Spleen (tissue), 11 donors: ENCODE measurements at regions not wholly inside any gene's neighbourhood (a gene's known extent, or its start where the extent isn't known, plus 50 kb on each side); places are given as distances from the start of the nearest gene placed in this dataset.

ENCODE experiments used
- DNase-seq: peaks from one replicate; pipeline ENCODE4 v3.0.0-alpha.2; 2020
- H3K27ac ChIP-seq, 8 donors: fragments of 200-600 bp; sonication (generic) in 7 of 8; 1 replicate in 4 of 8; 2 replicates in 4 of 8; pipeline versions ENCODE4 v1.5.0 to v1.8.0; 2016 to 2021; ENCODE audit warnings: inconsistent platforms in 4 of 8, mild to moderate bottlenecking in 4 of 8, moderate library complexity in 1 of 8
- H3K27me3 ChIP-seq, 7 donors: fragments of 200-600 bp; sonication (generic) in 6 of 7; replicated peaks in 1 of 7; 1 replicate in 4 of 7; 2 replicates in 3 of 7; pipeline versions ENCODE4 v1.5.0 to v1.8.0; 2016 to 2021; ENCODE audit warnings: inconsistent platforms in 3 of 7, mild to moderate bottlenecking in 1 of 7
- H3K36me3 ChIP-seq, 6 donors: fragments of 200-600 bp; sonication (generic) in 5 of 6; 1 replicate in 4 of 6; 2 replicates in 2 of 6; pipeline versions ENCODE4 v1.5.0 to v1.8.0; 2016 to 2021; ENCODE audit warnings: inconsistent platforms in 2 of 6
- H3K4me1 ChIP-seq, 6 donors: fragments of 200-600 bp; sonication (generic) in 5 of 6; 1 replicate in 3 of 6; 2 replicates in 3 of 6; pipeline versions ENCODE4 v1.5.0 to v1.8.0; 2016 to 2021; ENCODE audit warnings: inconsistent platforms in 3 of 6
- H3K4me3 ChIP-seq, 8 donors: fragments of 200-600 bp; sonication (generic) in 7 of 8; 1 replicate in 4 of 8; 2 replicates in 4 of 8; pipeline versions ENCODE4 v1.5.0 to v1.8.0; 2016 to 2021; ENCODE audit warnings: inconsistent platforms in 4 of 8, mild to moderate bottlenecking in 4 of 8, moderate library complexity in 2 of 8
- H3K9me3 ChIP-seq, 8 donors: fragments of 200-600 bp; sonication (generic) in 7 of 8; 1 replicate in 4 of 8; 2 replicates in 4 of 8; pipeline versions ENCODE4 v1.5.0 to v1.8.0; 2016 to 2021; ENCODE audit warnings: inconsistent platforms in 4 of 8
- POLR2A ChIP-seq, 3 donors: fragments of 450-650 bp; IDR thresholded peaks; one replicate each; pipeline ENCODE4 v1.5.1; 2017; ENCODE audit warnings: antibody characterized with exemption in 3 of 3, mild to moderate bottlenecking in 1 of 3
- POLR2AphosphoS5 ChIP-seq, 3 donors: sonication (generic); formaldehyde crosslinking; IDR thresholded peaks; one replicate each; pipeline ENCODE4 v1.5.1; 2017; ENCODE audit warnings: antibody characterized with exemption in 3 of 3
- WGBS, 5 donors: extraction: QIAGEN DNeasy Blood & Tissue Kit in 3 of 5; methylation state at CpG; one replicate each; pipeline versions ENCODE4 v1.1.5 to v1.1.7; 2013 to 2018; 5-methylcytosine and 5-hydroxymethylcytosine counted together
- intact Hi-C: fragments of 100-400 bp; cut with DNase I; formaldehyde crosslinking; loops from one replicate; pipeline ENCODE4 v1.15.0; 2023; ENCODE audit warnings: low total_unique reads
- TF ChIP-seq, protein P1 (sequence below), 11 experiments: fragments of 200-600 bp in 7 of 11; fragments of 450-650 bp in 4 of 11; sonication (generic) in 4 of 11; IDR thresholded peaks in 8 of 11; conservative IDR thresholded peaks in 3 of 11; 1 replicate in 7 of 11; 2 replicates in 4 of 11; pipeline versions ENCODE4 v1.4.0 to v1.8.0; 2016 to 2021; ENCODE audit warnings: antibody characterized with exemption in 11 of 11, inconsistent platforms in 4 of 11, mild to moderate bottlenecking in 1 of 11
- donor health status: healthy with polysubstance abuse.
- donor health status: DM: no; HTN: no; CAD: no; lungs with moderate emphysema.
- donor health status: DM: no; HTN: no; CAD: no.
- donor health status: Bipolar disorder and iron deficiency.
- donor health status: healthy.
- donor health status: DM: no; HTN: no; CAD: no.
- donor health status: DM: yes; HTN: yes; CAD: no.

DNA sequence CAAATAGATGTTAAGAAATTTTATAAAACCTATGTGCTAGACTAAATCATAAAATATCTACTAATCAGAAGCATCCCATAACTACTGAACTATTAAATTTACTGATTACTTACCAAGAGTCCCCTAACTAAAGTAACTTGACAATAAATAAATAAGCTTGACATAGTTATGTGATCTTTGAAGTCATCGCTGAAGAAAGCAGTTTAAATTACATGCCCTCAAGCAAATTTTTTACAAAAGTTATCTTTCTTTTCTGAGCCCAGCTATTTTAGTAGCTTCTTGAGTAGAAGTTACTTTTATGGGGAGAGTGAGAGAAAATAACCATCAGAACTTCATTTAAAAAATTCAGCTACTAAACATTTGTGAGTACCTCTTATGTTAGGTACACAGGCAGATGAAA is 150.9 kb upstream of the FAM241A start:
- Histone ChIP-seq H3K27ac (no peak overlapping the region), H3K9me3 (no peaks in the 10 kb centered on the region), H3K27me3 (no peaks in the 10 kb centered on the region), H3K36me3 (no peaks in the 10 kb centered on the region), H3K4me1 (peaks cover 0 to 13% (median 0%) of the 10 kb centered on the region in 6 donors), H3K4me3 (no peak overlapping the region)
- 85 to 93% (median 88%) methylated on average over 1 of the region's 1 CpG for WGBS, 5 donors
- intact Hi-C loops = no loop called here
- TF ChIP-seq, protein P1, sequence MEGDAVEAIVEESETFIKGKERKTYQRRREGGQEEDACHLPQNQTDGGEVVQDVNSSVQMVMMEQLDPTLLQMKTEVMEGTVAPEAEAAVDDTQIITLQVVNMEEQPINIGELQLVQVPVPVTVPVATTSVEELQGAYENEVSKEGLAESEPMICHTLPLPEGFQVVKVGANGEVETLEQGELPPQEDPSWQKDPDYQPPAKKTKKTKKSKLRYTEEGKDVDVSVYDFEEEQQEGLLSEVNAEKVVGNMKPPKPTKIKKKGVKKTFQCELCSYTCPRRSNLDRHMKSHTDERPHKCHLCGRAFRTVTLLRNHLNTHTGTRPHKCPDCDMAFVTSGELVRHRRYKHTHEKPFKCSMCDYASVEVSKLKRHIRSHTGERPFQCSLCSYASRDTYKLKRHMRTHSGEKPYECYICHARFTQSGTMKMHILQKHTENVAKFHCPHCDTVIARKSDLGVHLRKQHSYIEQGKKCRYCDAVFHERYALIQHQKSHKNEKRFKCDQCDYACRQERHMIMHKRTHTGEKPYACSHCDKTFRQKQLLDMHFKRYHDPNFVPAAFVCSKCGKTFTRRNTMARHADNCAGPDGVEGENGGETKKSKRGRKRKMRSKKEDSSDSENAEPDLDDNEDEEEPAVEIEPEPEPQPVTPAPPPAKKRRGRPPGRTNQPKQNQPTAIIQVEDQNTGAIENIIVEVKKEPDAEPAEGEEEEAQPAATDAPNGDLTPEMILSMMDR (IDR thresholded peaks at IDR 0.05 in 8 of 11, conservative IDR thresholded peaks at IDR 0.05 in 3 of 11) = no peak
- no peak for DNase-seq

DNA sequence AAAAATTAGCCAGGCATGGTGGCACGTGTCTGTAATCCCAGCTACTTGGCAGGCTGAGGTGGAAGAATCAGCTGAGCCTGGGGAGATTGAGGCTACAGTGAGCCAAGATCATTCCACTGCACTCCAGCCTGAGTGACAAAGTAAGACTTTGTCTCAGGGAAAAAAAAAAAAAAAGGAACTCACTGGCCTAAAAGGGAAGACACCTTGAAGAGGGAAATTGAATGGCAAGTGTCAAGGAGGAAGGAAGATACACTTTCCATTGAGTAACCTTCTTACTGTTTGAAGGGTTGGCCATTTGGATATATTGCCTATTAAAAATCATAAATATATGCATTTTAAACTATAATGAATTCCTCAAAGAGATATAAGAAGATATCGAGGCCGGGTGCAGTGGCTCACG is 147.5 kb upstream of the FAM241A start:
- no peak for DNase-seq
- Histone ChIP-seq H3K4me3 (no peak overlapping the region), H3K27me3 (no peaks in the 10 kb centered on the region), H3K9me3 (no peaks in the 10 kb centered on the region), H3K4me1 (no peaks in the 10 kb centered on the region), H3K27ac (no peak overlapping the region), H3K36me3 (no peaks in the 10 kb centered on the region)
- 87 to 95% (median 91%) methylated on average over 4 of the region's 4 CpGs for WGBS, 5 donors
- intact Hi-C loops = no loop called here
- TF ChIP-seq POLR2A (IDR thresholded peaks at IDR 0.05) = no peak
- no peak for TF ChIP-seq POLR2AphosphoS5 (IDR thresholded peaks at IDR 0.05)
- TF ChIP-seq, protein P1 (IDR thresholded peaks at IDR 0.05 in 8 of 11, conservative IDR thresholded peaks at IDR 0.05 in 3 of 11) = no peak

DNA sequence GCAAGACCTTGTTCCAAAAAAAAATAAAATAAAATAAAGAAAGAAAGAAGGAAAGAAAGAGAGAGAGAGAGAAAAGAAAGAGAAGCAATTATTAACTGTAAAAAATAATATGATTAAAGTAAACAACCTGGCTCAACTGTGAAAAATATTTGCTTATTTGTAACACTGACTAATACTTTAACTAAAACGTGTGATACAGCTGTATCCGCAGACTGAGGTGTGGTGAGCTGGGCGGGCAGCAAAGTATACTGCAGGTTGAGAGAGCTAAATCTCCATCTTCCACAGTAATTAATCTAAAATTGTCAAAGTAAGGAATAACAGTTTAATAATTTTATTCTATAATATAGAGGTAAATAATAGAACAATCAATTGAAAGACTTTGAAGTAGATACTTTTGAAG is 145.5 kb upstream of the FAM241A start:
- intact Hi-C loops = no loop called here
- Histone ChIP-seq H3K27ac (no peak overlapping the region), H3K4me1 (no peaks in the 10 kb centered on the region), H3K27me3 (no peaks in the 10 kb centered on the region), H3K4me3 (no peak overlapping the region), H3K36me3 (no peaks in the 10 kb centered on the region), H3K9me3 (no peaks in the 10 kb centered on the region)
- 82 to 92% (median 90%) methylated on average over 3 of the region's 3 CpGs for WGBS, 5 donors
- TF ChIP-seq, protein P1 (IDR thresholded peaks at IDR 0.05 in 8 of 11, conservative IDR thresholded peaks at IDR 0.05 in 3 of 11) = no peak
- TF ChIP-seq POLR2A (IDR thresholded peaks at IDR 0.05) = no peak
- no peak for TF ChIP-seq POLR2AphosphoS5 (IDR thresholded peaks at IDR 0.05)
- DNase-seq = no peak

GRCh38 chr4:112001041-112001440 is 144.2 kb upstream of the FAM241A start:
- no peak overlapping the region for H3K27ac ChIP-seq

More at GRCh38 chr4:112001041-112001440, 144.2 kb upstream of the FAM241A start:
- no peaks in the 10 kb centered on the region for H3K4me1 ChIP-seq
- no peak overlapping the region for H3K4me3 ChIP-seq
- 90 to 100% (median 91%) methylated on average over 1 of the region's 1 CpG for WGBS, 5 donors
- H3K9me3 ChIP-seq = no peaks in the 10 kb centered on the region
- DNase-seq = no peak
- no peak for TF ChIP-seq POLR2AphosphoS5 (IDR thresholded peaks at IDR 0.05)
- TF ChIP-seq POLR2A (IDR thresholded peaks at IDR 0.05) = no peak
- TF ChIP-seq, protein P1 (IDR thresholded peaks at IDR 0.05 in 8 of 11, conservative IDR thresholded peaks at IDR 0.05 in 3 of 11) = no peak
- peaks cover 0 to 1% (median 0%) of the 10 kb centered on the region in 7 donors for H3K27me3 ChIP-seq
- intact Hi-C loops = no loop called here
- H3K36me3 ChIP-seq = no peaks in the 10 kb centered on the region
